ENCODE measurements at regions not wholly inside any gene's neighbourhood (a gene's known extent, or its start where the extent isn't known, plus 50 kb on each side); places are given as distances from the start of the nearest gene placed in this dataset.
"Not testable (repeated sequence)": the region's sequence is repeated elsewhere in the genome, so short reads cannot be mapped to it uniquely, and the experiment has no call there.

GRCh38 chr13:22877421-22877820 is 303.4 kb upstream of the SGCG start:
- H3K4me3 ChIP-seq (ENCODE audit: low read length), result no peak overlapping the region
- TF ChIP-seq CTCF (conservative IDR thresholded peaks at IDR 0.05; ENCODE audit: low read length), result no peak
- DNase-seq (ENCODE audit: low read depth), result no peak

GRCh38 chr13:22880741-22881720 is 299.7 kb upstream of the SGCG start:
- no peak for DNase-seq (ENCODE audit: low read depth)
- no peak for TF ChIP-seq CTCF (conservative IDR thresholded peaks at IDR 0.05; ENCODE audit: low read length)
- no peak overlapping the region for H3K4me3 ChIP-seq (ENCODE audit: low read length)

- not testable (repeated sequence) for H3K4me3 ChIP-seq (ENCODE audit: low read length); DNase-seq (ENCODE audit: low read depth)
These were observed 298.8 kb upstream of the SGCG start for GRCh38 chr13:22881721-22882608.

- no peak for DNase-seq (ENCODE audit: low read depth)
- no peak overlapping the region for H3K4me3 ChIP-seq (ENCODE audit: low read length)
- TF ChIP-seq CTCF (conservative IDR thresholded peaks at IDR 0.05; ENCODE audit: low read length), result no peak
These were observed 297.4 kb upstream of the SGCG start for GRCh38 chr13:22883262-22883840.

GRCh38 chr13:22883956-22884355 is 296.8 kb upstream of the SGCG start:
- TF ChIP-seq CTCF (conservative IDR thresholded peaks at IDR 0.05; ENCODE audit: low read length), result no peak
- no peak overlapping the region for H3K4me3 ChIP-seq (ENCODE audit: low read length)
- DNase-seq (ENCODE audit: low read depth), result no peak

- DNase-seq (ENCODE audit: low read depth); H3K4me3 ChIP-seq (ENCODE audit: low read length): not testable (repeated sequence)
These were observed 294.7 kb upstream of the SGCG start for GRCh38 chr13:22886061-22886460.

GRCh38 chr13:22889376-22889775 is 291.4 kb upstream of the SGCG start:
- H3K4me3 ChIP-seq (ENCODE audit: low read length); DNase-seq (ENCODE audit: low read depth): not testable (repeated sequence)

- no peak for DNase-seq (ENCODE audit: low read depth)
- TF ChIP-seq CTCF (conservative IDR thresholded peaks at IDR 0.05; ENCODE audit: low read length), result no peak
- H3K4me3 ChIP-seq (ENCODE audit: low read length), result no peak overlapping the region
These were observed 287.6 kb upstream of the SGCG start for GRCh38 chr13:22893204-22893603.

Measured in AG10803 (cell line).